HG03520 (cell line): ENCODE measurements at regions not wholly inside any gene's neighbourhood (a gene's known extent, or its start where the extent isn't known, plus 50 kb on each side); places are given as distances from the start of the nearest gene placed in this dataset.
"Not testable (repeated sequence)": the region's sequence is repeated elsewhere in the genome, so short reads cannot be mapped to it uniquely, and the experiment has no call there.

Experiments
- ATAC-seq: cut with Tn5 transposase; IDR thresholded peaks from one replicate; pipeline ENCODE4 v1.9.1; 2021; ENCODE audit warnings: mild to moderate bottlenecking, moderate library complexity; ENCODE audit not compliant: unreplicated experiment

GRCh38 chr17:34039759-34040555 lies 215.1 kb upstream of the CCL2 start:
- ATAC-seq = not testable (repeated sequence)

- ATAC-seq = no peak
Observed at GRCh38 chr17:34045990-34046389, 209.1 kb upstream of the CCL2 start.

- no peak for ATAC-seq
Observed at GRCh38 chr17:34051046-34051445, 204.0 kb upstream of the CCL2 start.

GRCh38 chr17:34054495-34054894 lies 200.6 kb upstream of the CCL2 start:
- no peak for ATAC-seq

- no peak for ATAC-seq
Observed at GRCh38 chr17:34055606-34056005, 199.5 kb upstream of the CCL2 start.

GRCh38 chr17:34059423-34060220 lies 195.5 kb upstream of the CCL2 start:
- ATAC-seq = no peak

- ATAC-seq = no peak
Observed at GRCh38 chr17:34066528-34066927, 188.6 kb upstream of the CCL2 start.

GRCh38 chr17:34067011-34067410 lies 188.1 kb upstream of the CCL2 start:
- ATAC-seq = no peak

- ATAC-seq = no peak
Observed at GRCh38 chr17:34068571-34068970, 186.5 kb upstream of the CCL2 start.

- no peak for ATAC-seq
Observed at GRCh38 chr17:34070712-34071111, 184.4 kb upstream of the CCL2 start.

- ATAC-seq = no peak
Observed at GRCh38 chr17:34071886-34072420, 183.1 kb upstream of the CCL2 start.

GRCh38 chr17:34075076-34075475 lies 180.0 kb upstream of the CCL2 start:
- no peak for ATAC-seq

GRCh38 chr17:34076743-34077631 lies 178.1 kb upstream of the CCL2 start:
- ATAC-seq = no peak

- no peak for ATAC-seq
Observed at GRCh38 chr17:34081269-34081668, 173.8 kb upstream of the CCL2 start.

GRCh38 chr17:34082404-34082803 lies 172.7 kb upstream of the CCL2 start:
- ATAC-seq = no peak

GRCh38 chr17:34089042-34089441 lies 166.0 kb upstream of the CCL2 start:
- ATAC-seq = not testable (repeated sequence)

GRCh38 chr17:34090593-34090992 lies 164.5 kb upstream of the CCL2 start:
- ATAC-seq = no peak

GRCh38 chr17:34091975-34092374 lies 163.1 kb upstream of the CCL2 start:
- ATAC-seq = no peak

GRCh38 chr17:34095106-34095505 lies 160.0 kb upstream of the CCL2 start:
- no peak for ATAC-seq

- ATAC-seq = no peak
Observed at GRCh38 chr17:34098699-34099098, 156.4 kb upstream of the CCL2 start.
